GM19023 (cell line): ENCODE measurements at regions not wholly inside any gene's neighbourhood (a gene's known extent, or its start where the extent isn't known, plus 50 kb on each side); places are given as distances from the start of the nearest gene placed in this dataset.

Source experiments
- ATAC-seq: cut with Tn5 transposase; IDR thresholded peaks from one replicate; pipeline ENCODE4 v1.9.1; 2021; ENCODE audit warnings: mild to moderate bottlenecking, moderate library complexity; ENCODE audit not compliant: unreplicated experiment

DNA sequence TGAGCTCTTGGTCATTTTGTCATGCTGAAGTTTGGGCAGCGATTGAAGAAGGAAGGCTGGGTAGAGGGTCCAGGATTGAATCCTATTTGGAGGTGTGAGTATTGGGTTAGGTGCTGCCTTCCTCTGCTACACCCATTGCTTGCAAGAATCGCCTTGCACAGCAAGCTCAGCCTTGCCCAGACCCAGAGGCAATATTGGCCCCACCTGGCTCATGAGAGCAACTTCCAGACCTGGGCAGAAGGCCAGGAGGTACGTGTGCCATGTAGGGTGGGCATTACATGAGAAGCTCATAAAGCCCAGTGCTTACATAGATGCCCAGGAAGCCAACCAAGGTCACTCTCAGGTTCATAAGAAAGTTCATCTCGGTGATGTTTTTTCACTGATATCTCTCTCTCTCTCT lies 718.0 kb downstream of the EFNB2 start:
- ATAC-seq = no peak

GRCh38 chr13:105816994-105817393 lies 718.5 kb downstream of the EFNB2 start:
- no peak for ATAC-seq

GRCh38 chr13:105814902-105815250 lies 720.6 kb downstream of the EFNB2 start:
- no peak for ATAC-seq

- no peak for ATAC-seq
Measured at GRCh38 chr13:105814219-105814901, 721.1 kb downstream of the EFNB2 start.

- no peak for ATAC-seq
Measured at GRCh38 chr13:105806628-105806920, 728.9 kb downstream of the EFNB2 start.

- no peak for ATAC-seq
Measured at GRCh38 chr13:105805892-105806627, 729.4 kb downstream of the EFNB2 start.

DNA sequence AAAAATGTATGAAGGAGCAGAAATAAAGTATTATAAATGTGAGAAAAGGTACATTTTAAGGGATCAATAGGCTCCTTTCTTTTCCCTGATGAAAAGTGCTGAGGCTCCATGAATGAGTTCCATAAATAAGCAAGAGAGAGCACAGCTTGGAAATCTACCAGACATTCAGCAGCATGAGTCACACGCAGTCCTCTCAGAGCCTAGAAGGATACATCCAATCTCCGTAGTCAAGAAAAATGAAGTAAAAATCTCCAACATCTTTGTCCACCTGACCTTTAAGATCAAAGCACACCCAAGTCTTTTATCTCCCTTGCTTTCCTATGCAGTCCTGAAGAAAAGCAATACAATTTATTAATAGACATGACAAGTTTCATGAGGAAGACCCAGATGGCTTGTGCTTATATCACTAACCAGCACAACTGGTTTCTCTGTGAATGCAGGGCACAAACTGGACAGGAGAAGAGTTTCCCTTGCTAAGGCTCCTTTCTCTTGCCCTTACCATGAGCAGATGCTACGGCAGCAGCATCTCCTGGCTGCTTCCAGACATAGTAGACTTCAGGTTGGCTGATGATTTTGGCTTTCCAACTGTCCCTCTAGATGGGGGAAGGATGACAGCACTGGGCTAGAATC lies 730.8 kb downstream of the EFNB2 start:
- ATAC-seq = no peak

GRCh38 chr13:105799155-105799554 lies 736.3 kb downstream of the EFNB2 start:
- no peak for ATAC-seq

- ATAC-seq = no peak
Measured at GRCh38 chr13:105798541-105798940, 736.9 kb downstream of the EFNB2 start.

DNA sequence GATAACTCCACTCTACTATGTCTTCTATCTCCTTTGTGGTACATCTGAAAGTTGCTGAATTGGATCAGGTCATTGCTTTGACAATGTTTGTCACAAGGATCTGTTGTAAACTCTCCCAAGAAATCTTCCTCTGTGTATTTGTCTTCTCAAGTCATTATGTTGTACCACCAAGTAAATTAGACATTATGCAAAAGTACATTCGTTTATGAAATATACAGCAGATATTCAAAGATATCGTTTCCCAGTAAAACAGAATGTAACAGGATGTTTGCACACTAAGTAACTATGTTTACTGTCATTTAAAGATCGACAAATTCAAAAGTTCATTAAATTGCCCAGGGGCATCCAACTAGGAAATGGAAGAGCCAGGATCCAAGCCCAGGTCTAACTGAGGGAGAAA lies 739.4 kb downstream of the EFNB2 start:
- no peak for ATAC-seq

DNA sequence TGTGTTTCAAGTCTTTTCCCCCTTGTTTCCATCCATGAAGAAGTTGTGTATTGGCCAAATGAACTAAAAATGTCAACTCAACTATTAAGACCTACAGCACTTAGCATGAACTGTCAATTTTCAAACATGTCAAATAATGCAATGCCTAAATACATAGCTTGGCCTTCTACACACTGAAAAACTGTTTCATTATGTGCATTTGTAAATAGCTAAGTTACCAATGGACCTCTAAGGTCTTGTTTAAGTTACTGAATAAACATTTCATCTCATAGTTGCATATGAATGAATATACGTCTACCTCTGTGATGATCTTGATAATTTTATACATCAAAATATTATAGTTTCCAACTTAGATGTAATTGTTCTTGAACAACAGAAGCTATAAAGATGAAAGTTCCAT lies 744.5 kb downstream of the EFNB2 start:
- no peak for ATAC-seq

GRCh38 chr13:105788530-105788929 lies 746.9 kb downstream of the EFNB2 start:
- no peak for ATAC-seq

DNA sequence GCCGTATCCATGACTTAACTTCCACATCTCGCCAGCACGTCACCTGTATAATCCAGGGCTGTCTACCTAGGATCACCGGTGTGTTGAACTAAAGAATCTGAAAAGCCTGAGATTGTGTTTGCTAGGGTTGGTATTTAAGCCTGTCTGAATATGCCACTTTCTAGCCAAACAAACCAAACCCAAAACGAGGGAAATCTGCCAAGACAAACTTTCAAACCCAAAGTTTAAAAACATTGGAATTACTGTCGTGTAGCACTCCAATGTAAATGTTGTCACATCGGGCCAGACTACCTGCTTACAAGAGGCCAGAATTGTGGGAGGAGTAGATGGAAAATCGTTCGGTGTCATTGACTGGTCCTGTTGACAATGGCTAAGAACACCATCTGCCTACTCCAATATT lies 747.8 kb downstream of the EFNB2 start:
- ATAC-seq = no peak

DNA sequence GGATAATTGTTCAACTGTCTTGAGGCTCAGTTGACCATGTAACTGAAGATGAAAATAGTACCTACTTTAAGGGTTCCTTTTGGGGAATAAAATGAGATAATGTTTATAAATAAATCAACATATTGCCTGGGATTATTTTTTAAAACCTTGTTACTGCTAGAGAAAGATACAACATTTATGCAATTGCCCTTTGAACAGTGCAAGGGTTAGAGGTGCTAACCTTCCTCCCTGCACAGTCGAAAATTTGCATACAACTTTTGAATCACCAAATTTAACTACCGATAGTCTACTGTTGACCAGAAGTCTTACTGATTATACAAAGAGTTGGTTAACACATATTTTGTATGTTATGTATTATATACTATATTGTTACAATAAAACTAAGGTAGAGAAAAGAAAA lies 750.0 kb downstream of the EFNB2 start:
- ATAC-seq = no peak

DNA sequence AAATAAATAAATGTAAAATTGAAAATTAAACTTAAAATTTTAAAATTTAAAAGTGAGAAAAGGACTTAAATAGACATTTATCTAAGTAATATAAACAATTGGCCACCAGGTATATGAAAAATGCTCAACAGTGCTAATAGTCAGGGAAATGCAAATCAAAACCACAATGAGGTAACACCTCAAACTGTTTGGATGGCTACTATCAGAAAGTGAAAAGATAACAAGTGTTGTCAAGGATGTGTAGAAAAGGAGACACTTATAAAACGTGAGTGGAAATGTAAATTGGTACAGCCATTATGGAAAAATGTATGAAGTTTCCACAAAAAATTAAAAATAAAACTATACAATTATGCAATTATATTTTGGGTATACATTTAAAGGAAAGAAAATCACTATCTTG lies 752.2 kb downstream of the EFNB2 start:
- ATAC-seq = no peak

- no peak for ATAC-seq
Measured at GRCh38 chr13:105778196-105778595, 757.3 kb downstream of the EFNB2 start.

GRCh38 chr13:105774739-105775460 lies 760.6 kb downstream of the EFNB2 start:
- ATAC-seq = no peak

- no peak for ATAC-seq
Measured at GRCh38 chr13:105773863-105774538, 761.5 kb downstream of the EFNB2 start.

DNA sequence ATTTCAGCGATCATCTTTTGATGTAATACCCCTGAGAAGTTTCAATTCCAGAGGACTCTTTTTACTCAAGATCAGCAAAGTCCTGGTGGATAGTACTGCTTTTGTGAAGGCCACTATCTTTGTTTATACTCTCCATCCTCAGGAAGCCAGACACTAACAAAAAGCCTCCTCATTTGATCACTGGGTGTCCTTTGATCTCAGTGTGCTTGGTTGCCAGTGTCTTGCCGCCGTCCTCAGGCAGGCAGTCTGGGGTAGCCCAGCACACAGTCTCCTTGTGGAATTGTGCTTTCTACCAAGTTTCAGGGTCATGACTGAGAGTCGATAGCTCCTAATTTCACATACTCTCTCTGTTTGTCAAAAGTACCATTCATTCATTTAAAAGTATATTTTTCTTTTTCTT lies 762.2 kb downstream of the EFNB2 start:
- no peak for ATAC-seq

GRCh38 chr13:105764486-105764885 lies 771.0 kb downstream of the EFNB2 start:
- no peak for ATAC-seq

DNA sequence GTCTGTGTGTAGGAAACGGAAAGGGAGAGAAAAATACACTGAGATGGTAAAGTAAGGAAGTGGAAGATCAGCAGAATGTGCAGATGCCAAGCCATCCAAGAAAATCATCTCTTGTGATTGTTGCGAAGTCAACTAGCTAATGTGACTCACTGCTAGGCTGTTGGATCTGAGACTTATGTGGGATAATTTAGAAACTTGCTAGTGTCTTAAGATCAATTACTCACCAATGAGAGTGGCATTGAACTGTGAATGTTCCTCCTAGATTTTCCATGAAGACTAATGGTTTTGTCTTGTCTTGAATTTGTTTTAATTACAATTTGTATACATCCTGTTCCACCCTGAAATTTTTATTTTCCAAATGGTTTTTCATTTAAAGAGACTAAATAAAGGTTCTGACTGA lies 771.6 kb downstream of the EFNB2 start:
- ATAC-seq = no peak
